Heart right ventricle (tissue), 16 donors: ENCODE measurements at regions not wholly inside any gene's neighbourhood (a gene's known extent, or its start where the extent isn't known, plus 50 kb on each side); places are given as distances from the start of the nearest gene placed in this dataset.
A peak's percentile ranks its signal among the peaks of the same experiment; 100 is the strongest.

Experiments
- ATAC-seq, 8 donors: fragments of 200-7000 bp; cut with Tn5 transposase; one replicate each; pipeline ENCODE4 v1.9.1; 2020; ENCODE audit warnings: mild to moderate bottlenecking in 8 of 8, moderate library complexity in 8 of 8, moderate number of reproducible peaks in 1 of 8
- DNase-seq, 2 donors: peaks; one replicate each; pipeline ENCODE4 v3.0.0-alpha.2; 2020
- H3K27ac ChIP-seq, 10 donors: fragments of 200-600 bp; sonication (generic) in 2 of 10; one replicate each; pipeline versions ENCODE4 v1.5.0 to v1.8.0; 2020 to 2022; ENCODE audit warnings: mild to moderate bottlenecking in 3 of 10
- H3K27me3 ChIP-seq, 7 donors: fragments of 200-600 bp; one replicate each; pipeline ENCODE4 v1.8.0; 2021 to 2022; ENCODE audit warnings: mild to moderate bottlenecking in 2 of 7
- H3K36me3 ChIP-seq, 9 donors: fragments of 200-600 bp; sonication (generic) in 1 of 9; one replicate each; pipeline versions ENCODE4 v1.5.0 to v1.8.0; 2020 to 2022; ENCODE audit warnings: mild to moderate bottlenecking in 2 of 9
- H3K4me1 ChIP-seq, 9 donors: fragments of 200-600 bp; sonication (generic) in 1 of 9; one replicate each; pipeline versions ENCODE4 v1.5.0 to v1.8.0; 2020 to 2022; ENCODE audit warnings: mild to moderate bottlenecking in 4 of 9
- H3K4me3 ChIP-seq, 10 donors: fragments of 200-600 bp; sonication (generic) in 2 of 10; one replicate each; pipeline versions ENCODE4 v1.5.0 to v1.8.0; 2020 to 2022; ENCODE audit warnings: mild to moderate bottlenecking in 7 of 10, moderate library complexity in 2 of 10
- H3K9me3 ChIP-seq, 11 donors: fragments of 200-600 bp in 10 of 11; sonication (generic) in 2 of 11; one replicate each; pipeline versions ENCODE4 v1.5.0 to v1.8.0; 2013 to 2022; ENCODE audit warnings: mild to moderate bottlenecking in 2 of 11, control low read depth in 1 of 11, moderate library complexity in 1 of 11
- CTCF ChIP-seq, 9 donors: fragments of 200-600 bp; sonication (generic) in 2 of 9; IDR thresholded peaks; one replicate each; pipeline versions ENCODE4 v1.5.0 to v1.8.0; 2021 to 2022; ENCODE audit warnings: antibody characterized with exemption in 9 of 9, mild to moderate bottlenecking in 5 of 9, moderate library complexity in 1 of 9
- WGBS, 2 donors: extraction: QIAGEN DNeasy Blood & Tissue Kit; methylation state at CpG; one replicate each; pipeline ENCODE4 v1.1.7; 2013; ENCODE audit warnings: inconsistent platforms in 1 of 2; 5-methylcytosine and 5-hydroxymethylcytosine counted together
- intact Hi-C, 10 donors: fragments of 100-400 bp; cut with DNase I; formaldehyde crosslinking; loops; one replicate each; pipeline versions ENCODE4 v1.11.1 to v1.14.2; 2022
- donor health status: Arrhythmogenic right ventricular cardiomyopathy.
- donor health status: ischemic (EF 13 %, LVEDD 7.1; RV severe dilation, severe dysfunction).
- donor health status: healthy with polysubstance abuse.
- donor health status: DM: no; HTN: yes; CAD: no.
- donor health status: DM: no; HTN: no; CAD: no.
- donor health status: ischemic (EF 25% LVEDD 6.9; RV normal size, moderate dysfunction).
- donor health status: ischemic (EF 25% LVEDD 5.7; RV mildly dilated, moderate dysfunction).
- donor health status: healthy.
- donor health status: DM: yes; HTN: yes; CAD: no.
- donor health status: Ischemic cardiomyopathy.
- donor health status: ischemic (EF 35%, LVEDD 5.7; RV mildly dilated, moderate dysfunction).
- donor health status: nonischemic (EF 11% LVEDD 7.7; RV severe dilation, severe dysfunction).
- donor health status: DM: yes; HTN: yes; CAD: no.
- donor health status: PGD.
- donor health status: ischemic (EF 29% LVEDD 5.4; RV normal size, mild dysfunction).
- donor health status: nonischemic (EF 23%, LVEDD 6.1; RV moderate dilation, normal function).

- intact Hi-C loops = loop anchor here in 1 of 10 donors (5.0 kb wide), 1 partner anchor 60 kb away; no protein-coding TSS in a partner anchor
- peak in 2 of 8 donors; percentile 9 to 26 for ATAC-seq
- Histone ChIP-seq H3K27me3 (no peaks in the 10 kb centered on the region), H3K4me3 (no peak overlapping the region), H3K9me3 (no peaks in the 10 kb centered on the region), H3K27ac (peak overlapping the region in 6 of 10 donors; percentile 18 to 72 (median 51)), H3K36me3 (no peaks in the 10 kb centered on the region), H3K4me1 (peaks cover 0 to 59% (median 46%) of the 10 kb centered on the region in 9 donors)
- TF ChIP-seq CTCF (IDR thresholded peaks at IDR 0.05) = no peak
- 94 to 99% methylated on average over 8 to 9 of the region's 9 CpGs for WGBS, 2 donors
- DNase-seq = no peak
Measured at GRCh38 chr6:11427091-11427722, 110.3 kb upstream of the TMEM170B start.

- 82% methylated on average over 2 of the region's 2 CpGs for WGBS, 2 donors
- Histone ChIP-seq H3K4me3 (no peak overlapping the region), H3K36me3 (no peaks in the 10 kb centered on the region), H3K4me1 (peaks cover 0 to 58% (median 40%) of the 10 kb centered on the region in 9 donors), H3K9me3 (no peaks in the 10 kb centered on the region), H3K27me3 (no peaks in the 10 kb centered on the region), H3K27ac (no peak overlapping the region)
- intact Hi-C loops = loop anchor here in 1 of 10 donors (5.0 kb wide), 1 partner anchor 59 kb away; no protein-coding TSS in a partner anchor
- DNase-seq (no peak), ATAC-seq (no peak)
- no peak for TF ChIP-seq CTCF (IDR thresholded peaks at IDR 0.05)
Measured at GRCh38 chr6:11426571-11426970, 111.0 kb upstream of the TMEM170B start.

- intact Hi-C loops = loop anchor here in 1 of 10 donors (5.0 kb wide), 1 partner anchor 59 kb away; no protein-coding TSS in a partner anchor
Measured at GRCh38 chr6:11425876-11426275, 111.7 kb upstream of the TMEM170B start.

GRCh38 chr6:11425431-11425871 is 112.1 kb upstream of the TMEM170B start:
- Histone ChIP-seq H3K27ac (no peak overlapping the region), H3K36me3 (no peaks in the 10 kb centered on the region), H3K4me1 (peaks cover 0 to 58% (median 39%) of the 10 kb centered on the region in 9 donors), H3K9me3 (peaks cover 0 to 9% (median 0%) of the 10 kb centered on the region in 11 donors), H3K4me3 (no peak overlapping the region), H3K27me3 (no peaks in the 10 kb centered on the region)
- no peak for TF ChIP-seq CTCF (IDR thresholded peaks at IDR 0.05)
- DNase-seq = no peak
- no peak for ATAC-seq
- 89 to 92% methylated on average over 5 of the region's 5 CpGs for WGBS, 2 donors
- intact Hi-C loops = loop anchor here in 1 of 10 donors (5.0 kb wide), 1 partner anchor 58 kb away; no protein-coding TSS in a partner anchor

More at GRCh38 chr6:11425876-11426275, 111.7 kb upstream of the TMEM170B start:
- Histone ChIP-seq H3K4me1 (peaks cover 0 to 58% (median 39%) of the 10 kb centered on the region in 9 donors), H3K36me3 (no peaks in the 10 kb centered on the region), H3K27me3 (no peaks in the 10 kb centered on the region), H3K27ac (no peak overlapping the region), H3K9me3 (peaks cover 0 to 5% (median 0%) of the 10 kb centered on the region in 11 donors), H3K4me3 (no peak overlapping the region)
- 75 to 88% methylated on average over 1 of the region's 1 CpG for WGBS, 2 donors
- TF ChIP-seq CTCF (IDR thresholded peaks at IDR 0.05) = no peak
- no peak for ATAC-seq
- no peak for DNase-seq
